Vagina (tissue), 2 donors: ENCODE measurements at regions not wholly inside any gene's neighbourhood (a gene's known extent, or its start where the extent isn't known, plus 50 kb on each side); places are given as distances from the start of the nearest gene placed in this dataset.
"Not testable (repeated sequence)": the region's sequence is repeated elsewhere in the genome, so short reads cannot be mapped to it uniquely, and the experiment has no call there.

ENCODE experiments used
- CTCF ChIP-seq, 3 experiments: fragments of 450-650 bp in 2 of 3; fragments of 200-600 bp in 1 of 3; sonication (generic) in 1 of 3; IDR thresholded peaks; one replicate each; pipeline ENCODE4 v1.5.1; 2017 to 2019; ENCODE audit warnings: antibody characterized with exemption in 3 of 3, mild to moderate bottlenecking in 2 of 3, moderate library complexity in 2 of 3
- POLR2A ChIP-seq, 2 donors: fragments of 450-650 bp; IDR thresholded peaks; one replicate each; pipeline ENCODE4 v1.6.1; 2017; ENCODE audit warnings: antibody characterized with exemption in 2 of 2, mild to moderate bottlenecking in 2 of 2, moderate library complexity in 2 of 2

- TF ChIP-seq POLR2A, CTCF (IDR thresholded peaks at IDR 0.05): not testable (repeated sequence)
Measured at GRCh38 chr3:75901446-75901845, 116.1 kb upstream of the ZNF717 start.
